Activated T-helper 1 cell treated with anti-CD3 and anti-CD28 coated beads, Interleukin-12 subunit alpha, Interleukin-12 subunit beta, Interleukin-2, Interleukin-4 antibody, amounts not matched to agents 30 ng/mL and 10 ng/mL and 1 ng/mL, durations not matched to agents 14 hours and 24 hours and 36 hours (primary cell): ENCODE measurements at regions not wholly inside any gene's neighbourhood (a gene's known extent, or its start where the extent isn't known, plus 50 kb on each side); places are given as distances from the start of the nearest gene placed in this dataset.

Experiments used
- DNase-seq: peaks from one replicate; pipeline ENCODE4 v3.0.0; 2021; ENCODE audit warnings: low spot score
- H3K27ac Mint-ChIP-seq: one replicate; pipeline ENCODE4 v1.8.0; 2021; ENCODE audit warnings: mild to moderate bottlenecking, mixed read lengths
- H3K27me3 Mint-ChIP-seq: one replicate; pipeline ENCODE4 v1.8.0; 2022; ENCODE audit warnings: mild to moderate bottlenecking, moderate library complexity, mixed read lengths; ENCODE audit not compliant: insufficient read depth
- H3K36me3 Mint-ChIP-seq: one replicate; pipeline ENCODE4 v1.8.0; 2021; ENCODE audit warnings: low read depth, mixed read lengths
- H3K4me1 Mint-ChIP-seq: one replicate; pipeline ENCODE4 v1.8.0; 2021; ENCODE audit warnings: low read depth, mixed read lengths
- H3K4me3 Mint-ChIP-seq: one replicate; pipeline ENCODE4 v1.8.0; 2021; ENCODE audit warnings: mild to moderate bottlenecking, moderate library complexity, mixed read lengths
- H3K9me3 Mint-ChIP-seq: one replicate; pipeline ENCODE4 v1.8.0; 2021; ENCODE audit warnings: mixed read lengths
- intact Hi-C: fragments of 100-400 bp; cut with micrococcal nuclease; formaldehyde crosslinking; loops from one replicate; pipeline ENCODE4 v1.15.1; 2024

DNA sequence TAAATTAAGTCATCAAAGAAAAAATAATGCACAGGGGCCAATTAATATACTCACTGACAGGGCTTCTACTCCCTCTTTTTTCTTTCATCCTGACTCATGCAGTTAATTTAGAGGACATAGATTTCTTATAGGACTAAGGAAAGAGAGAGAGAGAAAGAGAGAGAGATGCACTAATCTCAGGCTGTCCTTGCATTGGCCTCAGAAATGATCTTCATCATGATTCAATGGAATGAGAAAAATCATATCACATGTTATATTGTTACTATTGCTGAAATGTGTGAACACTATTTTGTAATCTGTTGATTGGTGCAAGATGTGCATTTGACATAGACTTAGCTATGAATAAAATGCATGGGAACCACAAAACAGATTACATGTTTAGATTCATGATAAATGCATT lies 608.3 kb upstream of the NUDT12 start:
- Mint-ChIP-seq H3K4me3 (no peak overlapping the region), H3K9me3 (no peaks in the 10 kb centered on the region)

DNA sequence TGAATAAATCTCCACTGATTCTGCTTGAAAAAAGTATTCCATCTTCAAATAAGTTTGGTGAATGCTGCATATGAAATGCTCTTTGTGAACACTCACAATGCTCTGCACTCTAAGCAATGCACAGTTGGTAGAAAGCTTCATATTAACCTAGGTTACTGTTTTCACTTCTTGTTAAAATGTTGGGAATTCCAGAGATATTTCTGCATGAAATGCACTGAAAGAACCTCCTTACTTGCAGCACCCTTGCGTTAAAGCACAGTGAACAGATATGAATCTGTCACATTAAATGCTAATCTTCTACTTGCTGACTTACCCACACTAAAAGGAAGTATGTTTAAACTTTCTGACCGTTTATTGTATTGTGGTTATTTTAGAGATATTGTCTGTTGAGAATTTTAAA lies 584.1 kb upstream of the NUDT12 start:
- H3K4me3 Mint-ChIP-seq = no peak overlapping the region
- H3K36me3 Mint-ChIP-seq = no peaks in the 10 kb centered on the region
- intact Hi-C loops = no loop called here
- H3K4me1 Mint-ChIP-seq = no peaks in the 10 kb centered on the region
- no peak for DNase-seq
- H3K27ac Mint-ChIP-seq = no peak overlapping the region
- H3K9me3 Mint-ChIP-seq = peaks cover 7% of the 10 kb centered on the region
- no peaks in the 10 kb centered on the region for H3K27me3 Mint-ChIP-seq

More for the DNA sequence above, 608.3 kb upstream of the NUDT12 start:
- DNase-seq = no peak
- H3K27ac Mint-ChIP-seq = no peak overlapping the region
- no peaks in the 10 kb centered on the region for H3K4me1 Mint-ChIP-seq
- no peaks in the 10 kb centered on the region for H3K27me3 Mint-ChIP-seq
- intact Hi-C loops = no loop called here
- no peaks in the 10 kb centered on the region for H3K36me3 Mint-ChIP-seq

DNA sequence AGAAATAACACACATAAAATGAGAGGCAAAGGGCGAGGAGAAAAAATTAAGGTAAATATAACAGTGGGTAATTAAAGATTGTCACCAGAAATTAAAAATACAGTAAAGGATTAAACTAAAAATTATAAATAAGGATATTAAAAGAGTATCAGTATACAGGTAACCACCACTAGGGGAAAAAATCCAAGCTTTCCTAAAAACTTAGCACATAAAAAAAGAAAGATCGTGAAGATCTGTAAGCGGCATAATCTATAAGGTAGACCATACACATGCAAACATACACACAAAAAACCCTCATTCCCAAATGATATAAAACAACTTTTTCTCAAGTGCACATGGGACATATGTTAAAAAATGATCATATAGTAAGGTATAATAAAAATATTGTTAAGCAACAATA lies 577.3 kb upstream of the NUDT12 start:
- no peak overlapping the region for H3K27ac Mint-ChIP-seq
- H3K4me3 Mint-ChIP-seq = no peak overlapping the region
- intact Hi-C loops = no loop called here
- H3K27me3 Mint-ChIP-seq = no peaks in the 10 kb centered on the region
- peaks cover 4% of the 10 kb centered on the region for H3K9me3 Mint-ChIP-seq
- DNase-seq = no peak
- no peaks in the 10 kb centered on the region for H3K4me1 Mint-ChIP-seq
- no peaks in the 10 kb centered on the region for H3K36me3 Mint-ChIP-seq

DNA sequence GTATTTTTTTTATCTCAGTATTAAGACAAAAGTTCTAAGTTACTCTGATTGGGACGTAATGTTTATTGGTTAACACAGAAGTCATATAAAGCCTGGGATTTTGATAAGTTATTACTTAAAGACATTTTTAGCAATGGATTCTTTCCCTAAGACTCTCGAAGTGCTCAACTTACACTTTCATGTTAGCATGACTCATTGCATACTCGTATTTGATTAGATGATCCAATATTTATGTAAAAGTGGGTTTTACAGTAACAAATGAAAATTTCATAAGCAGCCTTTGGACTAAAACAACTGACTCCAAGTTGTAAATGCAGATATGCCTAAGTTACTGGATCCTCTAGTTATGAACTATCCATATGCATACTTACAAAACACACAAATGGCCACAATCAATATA lies 567.7 kb upstream of the NUDT12 start:
- DNase-seq = no peak
- Mint-ChIP-seq H3K27me3 (no peaks in the 10 kb centered on the region), H3K36me3 (no peaks in the 10 kb centered on the region), H3K27ac (no peak overlapping the region), H3K4me3 (no peak overlapping the region), H3K4me1 (no peaks in the 10 kb centered on the region), H3K9me3 (peaks cover 9% of the 10 kb centered on the region)
- intact Hi-C loops = no loop called here

DNA sequence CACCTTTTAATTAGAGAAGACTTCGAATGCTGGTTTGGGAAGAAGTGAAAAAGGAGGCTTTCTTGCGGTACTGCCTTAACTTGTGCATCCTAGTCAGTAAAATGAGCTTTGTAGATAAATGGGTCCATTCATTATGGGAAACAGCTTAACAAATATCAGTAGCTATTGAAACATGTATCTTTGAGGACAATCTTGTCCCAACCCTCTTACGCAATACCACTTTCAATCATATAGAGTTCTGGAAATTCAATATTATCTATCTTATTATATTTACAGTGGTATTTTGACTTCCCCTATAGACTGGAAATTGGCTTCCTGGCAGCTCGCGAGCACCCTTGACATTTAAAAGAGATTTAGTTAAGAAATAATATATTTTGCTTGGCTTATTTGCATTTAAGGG lies 565.8 kb upstream of the NUDT12 start:
- H3K9me3 Mint-ChIP-seq = peaks cover 5% of the 10 kb centered on the region
- H3K36me3 Mint-ChIP-seq = no peaks in the 10 kb centered on the region
- no peak overlapping the region for H3K4me3 Mint-ChIP-seq
- H3K27ac Mint-ChIP-seq = no peak overlapping the region
- no peaks in the 10 kb centered on the region for H3K4me1 Mint-ChIP-seq
- intact Hi-C loops = no loop called here
- no peaks in the 10 kb centered on the region for H3K27me3 Mint-ChIP-seq
- no peak for DNase-seq

DNA sequence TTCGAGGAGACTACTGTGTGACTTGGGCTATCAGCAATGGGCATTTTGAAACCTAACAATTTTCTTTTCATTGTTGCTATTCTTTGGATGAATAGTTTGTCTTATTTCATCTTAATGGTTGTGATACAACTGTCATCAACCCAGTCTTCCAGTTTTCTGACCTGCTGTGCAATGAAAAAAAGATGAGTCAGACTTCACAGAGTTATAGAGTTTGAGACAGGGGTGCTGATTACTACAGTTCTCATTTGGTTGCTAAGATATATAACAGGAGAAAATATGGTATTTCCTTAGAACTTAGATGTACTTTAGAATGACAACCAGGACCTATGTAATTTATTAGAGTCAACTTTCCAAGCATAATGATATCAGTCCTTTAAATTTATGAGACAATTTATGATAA lies 564.4 kb upstream of the NUDT12 start:
- no peaks in the 10 kb centered on the region for H3K27me3 Mint-ChIP-seq
- intact Hi-C loops = no loop called here
- no peaks in the 10 kb centered on the region for H3K4me1 Mint-ChIP-seq
- H3K9me3 Mint-ChIP-seq = peaks cover 4% of the 10 kb centered on the region
- H3K27ac Mint-ChIP-seq = no peak overlapping the region
- H3K36me3 Mint-ChIP-seq = no peaks in the 10 kb centered on the region
- H3K4me3 Mint-ChIP-seq = no peak overlapping the region
- no peak for DNase-seq

DNA sequence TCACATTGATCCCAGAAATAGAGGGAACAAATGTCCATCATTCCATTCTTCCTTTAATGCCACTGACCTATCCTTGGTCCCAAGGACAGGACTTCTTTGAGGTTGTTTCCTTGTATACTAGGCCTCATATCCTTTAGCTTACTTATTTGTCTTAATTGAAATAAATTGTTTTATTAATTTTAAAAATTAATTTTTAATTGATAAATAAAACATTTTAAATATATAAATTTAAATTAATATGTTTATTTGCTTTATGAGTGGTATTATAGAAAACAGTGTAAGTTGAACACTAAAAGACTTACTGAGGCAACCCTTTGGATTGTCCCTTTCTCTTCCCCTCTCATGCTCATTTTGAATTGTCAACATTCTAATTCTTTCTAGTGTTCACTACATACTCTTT lies 556.9 kb upstream of the NUDT12 start:
- no peaks in the 10 kb centered on the region for H3K36me3 Mint-ChIP-seq
- intact Hi-C loops = no loop called here

DNA sequence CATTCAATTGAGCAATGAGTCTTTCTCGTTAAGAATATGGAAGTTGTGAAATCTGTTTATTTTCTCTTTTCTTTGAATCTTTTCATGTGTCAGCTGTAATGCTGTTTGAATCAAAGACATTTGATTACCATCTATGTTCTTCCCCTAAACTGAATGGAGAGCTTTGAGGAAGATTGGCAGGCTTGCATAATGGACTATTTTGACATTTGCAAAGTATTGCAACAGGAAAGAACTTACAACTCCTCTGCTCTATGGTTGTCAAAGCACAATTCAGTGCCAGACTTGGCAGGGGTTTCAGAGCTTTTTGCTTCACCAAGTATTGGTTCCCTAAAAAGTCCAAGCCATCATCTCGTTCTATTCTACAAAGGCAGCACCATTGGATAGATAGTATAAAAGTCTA lies 549.0 kb upstream of the NUDT12 start:
- H3K27ac Mint-ChIP-seq = no peak overlapping the region
- intact Hi-C loops = no loop called here

More for the DNA sequence above, 556.9 kb upstream of the NUDT12 start:
- H3K9me3 Mint-ChIP-seq = no peaks in the 10 kb centered on the region
- DNase-seq = no peak
- H3K27ac Mint-ChIP-seq = no peak overlapping the region
- H3K4me1 Mint-ChIP-seq = no peaks in the 10 kb centered on the region
- no peaks in the 10 kb centered on the region for H3K27me3 Mint-ChIP-seq
- H3K4me3 Mint-ChIP-seq = no peak overlapping the region

DNA sequence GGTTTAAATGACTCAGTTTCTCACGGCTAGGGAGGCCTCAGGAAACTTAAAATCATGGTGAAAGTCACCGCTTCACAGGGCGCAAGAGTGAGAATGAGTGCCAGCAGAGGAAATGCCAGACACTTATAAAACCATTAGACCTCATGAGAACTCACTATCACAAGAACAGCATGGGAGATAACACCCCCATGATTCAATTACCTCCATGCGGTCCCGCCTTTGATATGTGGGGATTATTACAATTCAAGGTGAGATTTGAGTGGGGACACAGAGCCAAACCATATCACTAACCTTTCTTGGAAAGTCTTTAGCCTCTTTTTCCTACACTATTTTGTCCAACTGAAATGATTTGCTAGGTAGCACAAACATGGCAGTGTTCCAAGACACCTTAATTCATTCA lies 533.9 kb upstream of the NUDT12 start:
- peaks cover 4% of the 10 kb centered on the region for H3K9me3 Mint-ChIP-seq

More for the DNA sequence above, 549.0 kb upstream of the NUDT12 start:
- no peak for DNase-seq
- Mint-ChIP-seq H3K36me3 (no peaks in the 10 kb centered on the region), H3K4me1 (no peaks in the 10 kb centered on the region), H3K27me3 (no peaks in the 10 kb centered on the region), H3K9me3 (peaks cover 5% of the 10 kb centered on the region), H3K4me3 (no peak overlapping the region)

DNA sequence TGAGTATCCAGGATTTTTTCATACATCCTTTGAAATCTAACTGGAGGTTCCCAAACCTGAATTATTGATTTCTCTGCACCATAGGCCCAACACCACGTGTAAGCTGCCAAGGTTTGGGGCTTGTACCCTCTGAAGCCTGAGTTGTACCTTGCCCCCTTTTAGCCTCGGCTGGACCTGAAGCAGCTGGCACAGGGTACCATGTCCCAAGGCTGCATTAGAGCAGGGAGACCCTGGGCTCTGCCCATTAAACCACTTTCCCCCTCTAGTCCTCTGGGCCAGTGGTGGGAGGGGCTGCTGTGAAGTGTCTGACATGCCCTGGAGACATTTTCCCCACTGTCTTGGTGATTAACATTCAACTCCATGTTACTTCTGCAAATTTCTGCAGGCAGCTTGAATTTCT lies 532.9 kb upstream of the NUDT12 start:
- intact Hi-C loops = no loop called here
- H3K4me1 Mint-ChIP-seq = no peaks in the 10 kb centered on the region
- DNase-seq = no peak
- peaks cover 4% of the 10 kb centered on the region for H3K9me3 Mint-ChIP-seq
- H3K27me3 Mint-ChIP-seq = no peaks in the 10 kb centered on the region
- no peak overlapping the region for H3K27ac Mint-ChIP-seq
- H3K4me3 Mint-ChIP-seq = no peak overlapping the region
- H3K36me3 Mint-ChIP-seq = no peaks in the 10 kb centered on the region

More for the DNA sequence above, 533.9 kb upstream of the NUDT12 start:
- H3K4me1 Mint-ChIP-seq = no peaks in the 10 kb centered on the region
- intact Hi-C loops = no loop called here
- DNase-seq = no peak
- H3K36me3 Mint-ChIP-seq = no peaks in the 10 kb centered on the region
- H3K27me3 Mint-ChIP-seq = no peaks in the 10 kb centered on the region
- H3K4me3 Mint-ChIP-seq = no peak overlapping the region
- H3K27ac Mint-ChIP-seq = no peak overlapping the region

DNA sequence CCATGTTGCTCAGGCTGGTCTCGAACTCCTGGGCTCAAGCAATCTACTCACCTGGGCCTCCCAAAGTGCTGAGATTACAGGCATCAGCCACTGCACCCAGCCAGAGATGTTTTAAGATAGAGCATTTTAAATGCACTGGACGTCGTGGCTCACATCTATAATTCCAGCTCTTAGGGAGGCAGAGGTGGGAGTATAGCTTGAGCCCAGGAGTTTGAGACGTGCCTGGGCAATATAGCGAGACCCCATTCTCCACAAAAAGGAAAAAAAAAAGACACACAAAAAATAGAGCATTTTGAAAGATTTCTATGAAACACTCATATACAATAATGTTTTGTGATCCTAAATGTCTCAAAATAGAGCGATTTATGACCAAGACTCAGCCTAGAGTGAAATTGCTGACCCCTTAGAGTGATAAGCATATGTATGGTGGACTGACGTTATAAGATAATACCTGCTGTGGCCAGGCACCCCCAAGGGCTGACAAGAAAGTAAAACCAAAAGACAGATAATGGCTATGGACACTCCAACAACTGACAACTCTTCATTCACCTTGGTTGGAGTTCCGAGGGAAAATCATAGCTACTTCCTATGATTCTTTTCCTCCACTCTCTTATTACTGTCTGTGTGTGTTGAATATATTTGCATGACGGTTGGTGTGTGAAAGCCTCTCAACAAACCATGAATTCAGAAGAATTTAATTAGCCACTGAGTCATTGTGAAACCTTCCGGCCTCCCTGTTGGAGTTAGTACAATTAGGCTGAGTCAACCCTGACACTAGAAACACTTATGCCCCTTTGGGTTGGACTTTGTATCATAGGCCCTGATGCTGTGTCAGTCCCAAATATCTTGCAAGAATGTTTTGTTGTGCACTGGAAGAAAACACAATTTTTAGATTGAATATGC lies 526.5 kb upstream of the NUDT12 start:
- no peak for DNase-seq
- Mint-ChIP-seq H3K9me3 (peaks cover 3% of the 10 kb centered on the region), H3K27ac (no peak overlapping the region), H3K4me3 (no peak overlapping the region), H3K4me1 (no peaks in the 10 kb centered on the region), H3K36me3 (no peaks in the 10 kb centered on the region), H3K27me3 (no peaks in the 10 kb centered on the region)
- intact Hi-C loops = no loop called here

DNA sequence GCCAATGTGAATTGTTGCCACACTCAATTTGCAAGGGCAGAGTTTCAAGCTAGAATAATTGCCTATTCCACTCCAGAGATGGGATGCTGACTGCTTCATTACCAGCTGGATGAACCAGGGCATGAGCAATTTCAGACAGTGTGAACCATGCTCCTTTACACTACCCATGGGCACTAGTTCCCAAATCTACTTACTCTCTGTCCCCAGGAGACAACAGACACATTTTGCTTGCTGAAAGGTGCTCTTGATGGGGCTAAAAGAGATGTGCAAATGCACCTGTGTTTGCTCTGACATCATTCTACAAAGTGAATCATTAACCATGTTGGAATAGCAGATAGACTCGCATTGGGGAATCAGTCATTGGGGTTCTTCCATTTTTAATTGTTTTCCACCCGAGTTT lies 522.3 kb upstream of the NUDT12 start:
- intact Hi-C loops = no loop called here
- H3K9me3 Mint-ChIP-seq = peaks cover 13% of the 10 kb centered on the region

DNA sequence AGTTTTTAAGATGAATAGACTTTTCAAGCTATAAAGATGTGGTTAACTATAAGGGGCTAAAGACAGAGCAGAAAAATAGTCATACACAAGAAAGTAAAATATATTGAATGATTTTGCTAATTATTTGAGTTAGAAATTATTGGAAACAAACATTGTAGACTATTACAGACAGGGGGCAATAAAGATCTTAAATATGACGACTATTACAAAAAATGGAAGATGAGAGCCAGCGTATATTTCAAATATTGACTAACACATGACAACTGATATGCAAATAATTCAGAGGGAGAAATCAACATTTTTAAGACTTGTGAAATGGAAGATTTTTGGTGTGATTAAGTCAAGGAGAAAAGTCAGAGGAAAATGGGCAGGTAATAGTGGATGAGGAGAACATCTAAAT lies 520.2 kb upstream of the NUDT12 start:
- no peaks in the 10 kb centered on the region for H3K27me3 Mint-ChIP-seq
- H3K9me3 Mint-ChIP-seq = peaks cover 13% of the 10 kb centered on the region
- no peaks in the 10 kb centered on the region for H3K4me1 Mint-ChIP-seq
- no peak overlapping the region for H3K4me3 Mint-ChIP-seq
- DNase-seq = no peak
- intact Hi-C loops = no loop called here
- no peaks in the 10 kb centered on the region for H3K36me3 Mint-ChIP-seq
- no peak overlapping the region for H3K27ac Mint-ChIP-seq

More for the DNA sequence above, 522.3 kb upstream of the NUDT12 start:
- no peak overlapping the region for H3K27ac Mint-ChIP-seq
- H3K27me3 Mint-ChIP-seq = no peaks in the 10 kb centered on the region
- H3K4me3 Mint-ChIP-seq = no peak overlapping the region
- H3K4me1 Mint-ChIP-seq = no peaks in the 10 kb centered on the region
- no peaks in the 10 kb centered on the region for H3K36me3 Mint-ChIP-seq
- no peak for DNase-seq

DNA sequence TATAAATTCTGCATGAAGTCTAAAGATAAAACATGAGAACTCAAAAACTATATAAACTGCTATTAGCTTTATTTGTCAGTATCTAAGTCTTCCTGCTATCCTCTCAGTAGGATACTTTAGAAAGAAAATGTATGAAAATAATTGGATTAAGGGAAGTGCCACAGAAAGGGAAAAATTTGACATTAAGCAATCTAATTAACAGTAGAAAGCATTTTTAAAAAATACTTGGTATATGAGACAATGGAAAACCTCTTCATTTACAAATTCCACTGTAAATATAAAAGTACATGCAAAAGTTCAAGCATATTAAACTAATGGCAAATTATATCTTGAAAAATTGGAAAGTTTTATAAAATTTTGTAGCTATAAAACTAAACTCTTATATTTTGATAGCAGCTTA lies 518.6 kb upstream of the NUDT12 start:
- DNase-seq = no peak
- no peaks in the 10 kb centered on the region for H3K4me1 Mint-ChIP-seq
- no peaks in the 10 kb centered on the region for H3K27me3 Mint-ChIP-seq
- intact Hi-C loops = no loop called here
- H3K27ac Mint-ChIP-seq = no peak overlapping the region
- no peaks in the 10 kb centered on the region for H3K36me3 Mint-ChIP-seq
- no peak overlapping the region for H3K4me3 Mint-ChIP-seq
- peaks cover 13% of the 10 kb centered on the region for H3K9me3 Mint-ChIP-seq
